H1 (cell line): ENCODE measurements at regions not wholly inside any gene's neighbourhood (a gene's known extent, or its start where the extent isn't known, plus 50 kb on each side); places are given as distances from the start of the nearest gene placed in this dataset.
A peak's percentile ranks its signal among the peaks of the same experiment; 100 is the strongest.

Experiments
- CTCF ChIA-PET: fragments of 300-600 bp; sonication (Branson Sonifier 250); formaldehyde crosslinking; loops from one replicate; lab custom pipeline; 2021; ENCODE audit not compliant: partially characterized antibody; lab: Charles Lee
- POLR2A ChIA-PET: fragments of 300-600 bp; sonication (Branson Sonifier 250); formaldehyde crosslinking; loops from one replicate; lab custom pipeline; 2021; ENCODE audit warnings: inconsistent platforms; ENCODE audit not compliant: partially characterized antibody; lab: Charles Lee
- DNase-seq, 2 experiments: peaks; one replicate each; pipeline versions ENCODE4 v3.0.0 to v3.0.0-alpha.2; 2010 to 2022; ENCODE audit warnings: low spot score in 2 of 2, low read depth in 1 of 2, mixed read lengths in 1 of 2
- FAIRE-seq: peaks from 2 replicates; lab custom pipeline; 2011; peaks lifted over from hg19 to GRCh38; lab: Jason Lieb, UNC
- H2AFZ ChIP-seq: 2 replicates; pipeline ENCODE4 v1.8.1; 2012; ENCODE audit warnings: low read length, inconsistent platforms
- H2AK5ac ChIP-seq: 2 replicates; pipeline ENCODE4 v1.6.1; 2013; ENCODE audit warnings: low read depth, low read length
- H2BK120ac ChIP-seq: replicated peaks from 2 replicates; pipeline ENCODE3; 2013; ENCODE audit warnings: low read depth, low read length, inconsistent platforms
- H2BK12ac ChIP-seq: 2 replicates; pipeline ENCODE4 v1.6.1; 2013; ENCODE audit warnings: low read depth, low read length
- H2BK15ac ChIP-seq: 2 replicates; pipeline ENCODE4 v1.6.1; 2013; ENCODE audit warnings: low read length
- H2BK20ac ChIP-seq: 2 replicates; pipeline ENCODE4 v1.6.1; 2013; ENCODE audit warnings: low read length
- H2BK5ac ChIP-seq: 2 replicates; pipeline ENCODE4 v1.6.1; 2013; ENCODE audit warnings: low read depth, low read length
- H3K14ac ChIP-seq: 2 replicates; pipeline ENCODE4 v1.6.1; 2013; ENCODE audit warnings: inconsistent platforms; ENCODE audit not compliant: insufficient read length
- H3K18ac ChIP-seq: 2 replicates; pipeline ENCODE4 v1.6.1; 2013; ENCODE audit warnings: low read length; ENCODE audit errors: extremely low read depth
- H3K23ac ChIP-seq: 2 replicates; pipeline ENCODE4 v1.6.1; 2013; ENCODE audit warnings: inconsistent platforms; ENCODE audit not compliant: insufficient read length
- H3K23me2 ChIP-seq: 2 replicates; pipeline ENCODE4 v1.6.1; 2013; ENCODE audit warnings: low read depth, low read length
- H3K27ac ChIP-seq: 2 replicates; pipeline ENCODE4 v1.6.1; 2011; ENCODE audit warnings: low read depth, low read length, inconsistent platforms
- H3K27me3 ChIP-seq, 4 experiments: replicated peaks in 1 of 4; 1 replicate in 1 of 4; 2 replicates in 3 of 4; pipeline versions ENCODE4 v1.6.1 to v1.8.1; 2011 to 2013; ENCODE audit warnings: low read length in 3 of 4, mild to moderate bottlenecking in 3 of 4, inconsistent platforms in 2 of 4, mixed read lengths in 2 of 4, moderate library complexity in 1 of 4; ENCODE audit not compliant: control insufficient read depth in 3 of 4, insufficient read depth in 3 of 4; ENCODE audit errors: extremely low read depth in 1 of 4
- H3K36me3 ChIP-seq, 4 experiments: 2 replicates each; pipeline versions ENCODE4 v1.6.1 to v1.8.1; 2011 to 2013; ENCODE audit warnings: mild to moderate bottlenecking in 4 of 4, low read length in 3 of 4, moderate library complexity in 2 of 4, control low read depth in 1 of 4, inconsistent platforms in 1 of 4; ENCODE audit not compliant: insufficient read depth in 4 of 4, control insufficient read depth in 2 of 4
- H3K4ac ChIP-seq: replicated peaks from 2 replicates; pipeline ENCODE3; 2013; ENCODE audit warnings: low read length, low read depth, mixed read lengths, inconsistent platforms; ENCODE audit not compliant: insufficient read length
- H3K4me1 ChIP-seq, 4 experiments: replicated peaks in 1 of 4; 1 replicate in 1 of 4; 2 replicates in 3 of 4; pipeline versions ENCODE4 v1.6.1 to v1.8.1; 2011 to 2013; ENCODE audit warnings: low read length in 3 of 4, inconsistent platforms in 2 of 4, mixed read lengths in 1 of 4; ENCODE audit not compliant: insufficient read depth in 4 of 4, control insufficient read depth in 3 of 4
- H3K4me2 ChIP-seq, 2 experiments: 2 replicates each; pipeline versions ENCODE4 v1.6.1 to v1.8.1; 2011 to 2013; ENCODE audit warnings: low read depth in 2 of 2, low read length in 2 of 2, control low read depth in 1 of 2, inconsistent platforms in 1 of 2, mild to moderate bottlenecking in 1 of 2; ENCODE audit not compliant: insufficient read depth in 1 of 2
- H3K4me3 ChIP-seq, 4 experiments: fragments of 200-600, 300-600 bp in 1 of 4; sonication (generic), shearing (Covaris generic), sonication (Bioruptor Twin) in 1 of 4; 2 replicates each; pipeline versions ENCODE4 v1.5.1 to v1.8.1; 2011 to 2016; ENCODE audit warnings: low read length in 4 of 4, low read depth in 3 of 4, control low read depth in 2 of 4, inconsistent platforms in 2 of 4, mild to moderate bottlenecking in 2 of 4, mixed read lengths in 1 of 4, moderate library complexity in 1 of 4; ENCODE audit not compliant: insufficient read depth in 2 of 4; ENCODE audit errors: extremely low read depth in 1 of 4
- H3K56ac ChIP-seq: replicated peaks from 2 replicates; pipeline ENCODE3; 2013; ENCODE audit warnings: low read depth, mild to moderate bottlenecking, mixed read lengths, low read length, inconsistent platforms; ENCODE audit not compliant: insufficient read length
- H3K79me1 ChIP-seq: 2 replicates; pipeline ENCODE4 v1.6.1; 2013; ENCODE audit warnings: low read depth, low read length, control low read depth
- H3K79me2 ChIP-seq, 2 experiments: 2 replicates each; pipeline versions ENCODE4 v1.6.1 to v1.8.1; 2012 to 2013; ENCODE audit warnings: low read length in 2 of 2, mild to moderate bottlenecking in 2 of 2, inconsistent platforms in 1 of 2; ENCODE audit not compliant: insufficient read depth in 2 of 2, control insufficient read depth in 1 of 2
- H3K9ac ChIP-seq, 4 experiments: replicated peaks in 1 of 4; 1 replicate in 1 of 4; 2 replicates in 3 of 4; pipeline versions ENCODE4 v1.6.1 to v1.8.1; 2011 to 2013; ENCODE audit warnings: low read depth in 3 of 4, low read length in 3 of 4, control low read depth in 2 of 4, mild to moderate bottlenecking in 2 of 4, moderate library complexity in 2 of 4, inconsistent platforms in 1 of 4; ENCODE audit errors: extremely low read depth in 1 of 4
- H3K9me3 ChIP-seq, 2 experiments: 2 replicates each; pipeline versions ENCODE4 v1.6.1 to v1.8.1; 2012 to 2013; ENCODE audit warnings: mild to moderate bottlenecking in 2 of 2, moderate library complexity in 2 of 2, control low read depth in 1 of 2, inconsistent platforms in 1 of 2, low read depth in 1 of 2, low read length in 1 of 2, mixed read lengths in 1 of 2; ENCODE audit not compliant: insufficient read depth in 2 of 2
- H4K20me1 ChIP-seq, 2 experiments: replicated peaks in 1 of 2; 2 replicates each; pipeline versions ENCODE3 to v1.8.1; 2011 to 2013; ENCODE audit warnings: inconsistent platforms in 2 of 2, low read length in 2 of 2, mild to moderate bottlenecking in 1 of 2; ENCODE audit not compliant: insufficient read depth in 2 of 2, control insufficient read depth in 1 of 2
- H4K5ac ChIP-seq: 2 replicates; pipeline ENCODE4 v1.6.1; 2013; ENCODE audit warnings: low read length, low read depth, mixed read lengths, inconsistent platforms; ENCODE audit not compliant: insufficient read length
- H4K8ac ChIP-seq: 2 replicates; pipeline ENCODE4 v1.8.0; 2013; ENCODE audit warnings: mild to moderate bottlenecking, moderate library complexity, low read length, inconsistent platforms; ENCODE audit not compliant: insufficient read depth; ENCODE audit errors: extremely low read depth
- H4K91ac ChIP-seq: replicated peaks from 2 replicates; pipeline ENCODE3; 2013; ENCODE audit warnings: low read length, mixed read lengths, inconsistent platforms; ENCODE audit not compliant: insufficient read length
- BRCA1 ChIP-seq: IDR thresholded peaks from 2 replicates; pipeline ENCODE4 v1.6.1; 2012; ENCODE audit warnings: low read depth, low read length, improper control_type of control experiment
- EGR1 ChIP-seq: IDR thresholded peaks from 2 replicates; pipeline ENCODE4 v1.6.1; 2011; ENCODE audit warnings: low read depth, low read length, borderline replicate concordance
- EP300 ChIP-seq, 2 experiments: IDR thresholded peaks; 1 replicate in 1 of 2; 2 replicates in 1 of 2; pipeline ENCODE4 v1.6.1; 2011 to 2012; ENCODE audit warnings: low read depth in 2 of 2, low read length in 2 of 2, mild to moderate bottlenecking in 2 of 2, borderline replicate concordance in 1 of 2, inconsistent platforms in 1 of 2, moderate library complexity in 1 of 2
- GABPA ChIP-seq: IDR thresholded peaks from 2 replicates; pipeline ENCODE4 v1.6.1; 2011; ENCODE audit warnings: mild to moderate bottlenecking, low read length, moderate library complexity, borderline replicate concordance; ENCODE audit not compliant: insufficient read depth
- HDAC6 ChIP-seq: IDR thresholded peaks from one replicate; pipeline ENCODE4 v1.7.1; 2012; ENCODE audit warnings: low read depth, mild to moderate bottlenecking, inconsistent platforms, low read length, moderate library complexity
- MAFK ChIP-seq: IDR thresholded peaks from 2 replicates; pipeline ENCODE4 v1.6.1; 2012; ENCODE audit warnings: low read depth, mild to moderate bottlenecking, improper control_type of control experiment, low read length
- POU5F1 ChIP-seq: IDR thresholded peaks from 2 replicates; pipeline ENCODE4 v1.6.1; 2011; ENCODE audit warnings: low read depth, mild to moderate bottlenecking, low read length, moderate library complexity
- SIN3A ChIP-seq, 2 experiments: IDR thresholded peaks in 1 of 2; conservative IDR thresholded peaks in 1 of 2; 2 replicates each; pipeline ENCODE4 v1.6.1; 2011 to 2012; ENCODE audit warnings: low read length in 2 of 2, improper control_type of control experiment in 1 of 2, low read depth in 1 of 2, mild to moderate bottlenecking in 1 of 2
- SIRT6 ChIP-seq: IDR thresholded peaks from one replicate; pipeline ENCODE4 v1.7.1; 2012; ENCODE audit warnings: low read length, inconsistent platforms
- SP1 ChIP-seq: IDR thresholded peaks from 2 replicates; pipeline ENCODE4 v1.6.1; 2011; ENCODE audit warnings: low read depth, low read length
- TBP ChIP-seq: IDR thresholded peaks from 2 replicates; pipeline ENCODE4 v1.6.1; 2011; ENCODE audit warnings: low read depth, low read length, improper control_type of control experiment
- WGBS, 2 experiments: shearing (Covaris generic) in 1 of 2; methylation state at CpG; one replicate each; pipeline versions ENCODE4 v1.1.6 to v1.1.7; 2013 to 2015; ENCODE audit warnings: low lambda C conversion rate in 2 of 2, mixed read lengths in 2 of 2, inconsistent platforms in 1 of 2, low coverage in 1 of 2, missing lambda C conversion rate in 1 of 2; ENCODE audit not compliant: insufficient replicate concordance in 2 of 2, insufficient coverage in 1 of 2, insufficient read length in 1 of 2; ENCODE audit errors: extremely low coverage in 1 of 2, missing lambda C conversion rate in 1 of 2; 5-methylcytosine and 5-hydroxymethylcytosine counted together

GRCh38 chr4:3820806-3821579, 54.8 kb downstream of the ADRA2C start:
- FAIRE-seq: no peak
- H3K9ac ChIP-seq: 0 out of 7 replicates have a peak overlapping the region, but pooled peaks of 1 of the 4 experiments have one; percentile 22
- no peaks in the 10 kb centered on the region for H3K79me2 ChIP-seq
- POLR2A ChIA-PET: interaction anchor here (0.7 to 0.9 kb wide), 2 partner anchors 50 to 58 kb away, joined by 3 read pairs; no protein-coding TSS in a partner anchor
- TF ChIP-seq SP1 (no peak), BRCA1 (no peak), SIRT6 (no peak), EGR1 (no peak), HDAC6 (no peak), SIN3A (conservative IDR thresholded peaks at IDR 0.05 in 1 of 2, IDR thresholded peaks at IDR 0.05 in 1 of 2; ENCODE audit: low read depth in 1 of 2, low read length in 2 of 2) (no peak), POU5F1 (no peak), TBP (no peak), MAFK (no peak), GABPA (no peak), EP300 (IDR thresholded peaks at IDR 0.05; ENCODE audit: borderline replicate concordance in 1 of 2, low read depth in 2 of 2, low read length in 2 of 2) (no peak)
- TF ChIP-seq, all 59 proteins: peak for 0
- Histone ChIP-seq H4K8ac (no peak overlapping the region), H3K23me2 (no peaks in the 10 kb centered on the region; the same call in 1 of the 2 replicates), H2AK5ac (0 out of 2 replicates have a peak overlapping the region, but pooled peaks have one; percentile 20), H3K4ac (peak overlapping the region; percentile 58), H3K4me1 (peaks cover 0 to 13% (median 5%) of the 10 kb centered on the region in 4 experiments; a peak in 5 of 7 replicates), H3K27ac (no peak overlapping the region), H3K9me3 (0 out of 4 replicates have a peak, but pooled peaks cover 0 to 3% of the 10 kb centered on the region in 2 experiments), H3K79me1 (no peaks in the 10 kb centered on the region), H3K56ac (no peak overlapping the region), H3K14ac (no peak overlapping the region), H3K4me2 (no peak overlapping the region), H4K91ac (no peak overlapping the region), H2AFZ (no peak overlapping the region), H2BK5ac (0 out of 2 replicates have a peak overlapping the region, but pooled peaks have one; percentile 16), H2BK120ac (no peak overlapping the region), H4K20me1 (no peaks in the 10 kb centered on the region), H3K23ac (no peak overlapping the region), H2BK20ac (0 out of 2 replicates have a peak overlapping the region, but pooled peaks have one; percentile 18), H3K4me3 (no peak overlapping the region), H3K36me3 (no peaks in the 10 kb centered on the region), H2BK12ac (no peak overlapping the region; the same call in 1 of the 2 replicates), H3K18ac (peak overlapping the region; percentile 32), H3K27me3 (no peaks in the 10 kb centered on the region; a peak in 1 of 7 replicates), H2BK15ac (no peak overlapping the region), H4K5ac (no peak overlapping the region)
- no peak for DNase-seq
- CTCF ChIA-PET: interaction anchor here (1.2 to 5.9 kb wide), 6 partner anchors 11 to 106 kb away, joined by 4 to 38 read pairs (median 6); no protein-coding TSS in a partner anchor
- 81% methylated on average over 23 of the region's 24 CpGs; no CpG with 5 or more reads in 1 of the 2 experiments for WGBS, 2 experiments
